DND-41 (cell line): ENCODE measurements at regions not wholly inside any gene's neighbourhood (a gene's known extent, or its start where the extent isn't known, plus 50 kb on each side); places are given as distances from the start of the nearest gene placed in this dataset.
"Not testable (repeated sequence)": the region's sequence is repeated elsewhere in the genome, so short reads cannot be mapped to it uniquely, and the experiment has no call there.

ENCODE experiments used
- CTCF ChIP-seq: IDR thresholded peaks from 2 replicates; pipeline ENCODE4 v1.5.1; 2012; ENCODE audit warnings: borderline replicate concordance, low read length, moderate library complexity, mild to moderate bottlenecking; ENCODE audit not compliant: poor library complexity, severe bottlenecking; ENCODE audit errors: extremely low read depth
- EZH2 ChIP-seq: IDR thresholded peaks from 3 replicates; pipeline ENCODE4 v1.6.1; 2012; ENCODE audit warnings: borderline replicate concordance, low read depth, mild to moderate bottlenecking, moderate library complexity, low read length, inconsistent platforms; ENCODE audit not compliant: severe bottlenecking

GRCh38 chr16:52296706-52297315, 250.1 kb downstream of the TOX3 start:
- not testable (repeated sequence) for TF ChIP-seq CTCF, EZH2
